Upper lobe of left lung (tissue), 4 donors: ENCODE measurements at regions not wholly inside any gene's neighbourhood (a gene's known extent, or its start where the extent isn't known, plus 50 kb on each side); places are given as distances from the start of the nearest gene placed in this dataset.

Experiments used
- CTCF ChIP-seq, 6 experiments: fragments of 450-650 bp in 4 of 6; fragments of 200-600 bp in 2 of 6; sonication (generic) in 2 of 6; IDR thresholded peaks; one replicate each; pipeline ENCODE4 v1.5.1; 2016 to 2019; ENCODE audit warnings: antibody characterized with exemption in 6 of 6
- EP300 ChIP-seq, 4 donors: sonication (generic); formaldehyde crosslinking; IDR thresholded peaks; one replicate each; pipeline ENCODE4 v1.5.1; 2017; ENCODE audit warnings: antibody characterized with exemption in 4 of 4, control low read depth in 2 of 4

DNA sequence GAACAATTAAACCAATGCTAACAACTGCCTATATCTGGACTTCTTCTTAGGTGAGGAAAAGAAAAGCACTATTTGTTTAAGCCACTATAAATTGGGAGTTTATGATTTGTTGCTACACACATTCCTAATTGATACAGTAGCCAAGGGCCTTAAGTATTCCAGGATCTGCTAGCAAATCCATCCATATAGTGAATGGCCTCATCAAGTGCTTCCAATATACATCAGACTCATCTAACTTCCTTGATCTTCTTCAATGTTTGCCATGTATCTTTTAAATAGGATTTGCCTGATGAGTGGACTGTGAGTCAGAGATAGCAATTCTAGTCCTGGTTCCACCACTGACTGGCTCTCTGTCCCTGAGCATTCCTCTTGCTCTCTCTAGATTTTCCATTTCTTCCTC, 430.2 kb downstream of the OMA1 start:
- no peak for TF ChIP-seq CTCF (IDR thresholded peaks at IDR 0.05)
- TF ChIP-seq EP300 (IDR thresholded peaks at IDR 0.05), result no peak
